Neural cell (in vitro differentiated cells): ENCODE measurements at regions not wholly inside any gene's neighbourhood (a gene's known extent, or its start where the extent isn't known, plus 50 kb on each side); places are given as distances from the start of the nearest gene placed in this dataset.

ENCODE experiments used
- H2AFZ ChIP-seq: fragments of 200-600, 300-800 bp; sonication (generic), shearing (Covaris generic); 2 replicates; pipeline ENCODE4 v1.6.0; 2014; ENCODE audit warnings: low read depth, mild to moderate bottlenecking, antibody characterized with exemption, low read length, moderate library complexity
- H3F3A ChIP-seq: fragments of 200-600 bp; shearing (Covaris generic); 2 replicates; pipeline ENCODE4 v1.6.1; 2016; ENCODE audit warnings: mild to moderate bottlenecking, moderate library complexity, mixed read lengths, antibody characterized with exemption, low read length; ENCODE audit not compliant: insufficient read depth, poor library complexity, severe bottlenecking
- H3K27ac ChIP-seq: fragments of 200-600, 300-800 bp; sonication (generic), shearing (Covaris generic); 2 replicates; pipeline ENCODE4 v1.5.1; 2014; ENCODE audit warnings: mild to moderate bottlenecking, low read length, moderate library complexity
- H3K27me3 ChIP-seq: fragments of 300-800, 200-600 bp; sonication (generic), shearing (Covaris generic); 2 replicates; pipeline ENCODE4 v1.6.0; 2014; ENCODE audit warnings: mild to moderate bottlenecking, low read depth, low read length, moderate library complexity; ENCODE audit not compliant: insufficient read depth
- H3K36me3 ChIP-seq: fragments of 300-800, 200-600 bp; sonication (generic), shearing (Covaris generic); 2 replicates; pipeline ENCODE4 v1.5.1; 2014; ENCODE audit warnings: mild to moderate bottlenecking, antibody characterized with exemption, low read length, moderate library complexity; ENCODE audit not compliant: insufficient read depth
- H3K4me2 ChIP-seq: fragments of 300-800, 200-600 bp; sonication (generic), shearing (Covaris generic); 2 replicates; pipeline ENCODE4 v1.6.0; 2014; ENCODE audit warnings: mild to moderate bottlenecking, low read length
- H3K4me3 ChIP-seq: fragments of 300-800, 200-600 bp; sonication (generic), shearing (Covaris generic); 2 replicates; pipeline ENCODE4 v1.5.1; 2014; ENCODE audit warnings: mild to moderate bottlenecking, low read length, moderate library complexity
- H3K79me2 ChIP-seq: fragments of 200-600 bp; shearing (Covaris generic); replicated peaks from 2 replicates; pipeline ENCODE4 v1.6.0; 2014; ENCODE audit warnings: mild to moderate bottlenecking, low read length, moderate library complexity; ENCODE audit not compliant: insufficient read depth
- H3K9ac ChIP-seq: fragments of 300-800, 200-600 bp; sonication (generic), shearing (Covaris generic); 2 replicates; pipeline ENCODE4 v1.6.1; 2016; ENCODE audit warnings: mild to moderate bottlenecking, low read length, mixed read lengths
- H3K9me2 ChIP-seq: fragments of 200-600 bp; shearing (Covaris generic); 2 replicates; pipeline ENCODE4 v1.6.1; 2016; ENCODE audit warnings: mild to moderate bottlenecking, low read length, mixed read lengths; ENCODE audit not compliant: insufficient read depth
- H3K9me3 ChIP-seq: fragments of 200-600, 300-800 bp; sonication (generic), shearing (Covaris generic); 2 replicates; pipeline ENCODE4 v1.6.1; 2016; ENCODE audit warnings: mild to moderate bottlenecking, mixed run types, low read length, moderate library complexity, mixed read lengths
- H4K20me1 ChIP-seq: fragments of 200-600 bp; shearing (Covaris generic); 2 replicates; pipeline ENCODE4 v1.6.1; 2016; ENCODE audit warnings: mild to moderate bottlenecking, mixed run types; ENCODE audit not compliant: insufficient read depth
- CTCF ChIP-seq: fragments of 450-650 bp; IDR thresholded peaks from 2 replicates; pipeline ENCODE4 v1.5.1; 2014; ENCODE audit warnings: antibody characterized with exemption, mild to moderate bottlenecking, moderate library complexity; ENCODE audit not compliant: poor library complexity, severe bottlenecking
- EP300 ChIP-seq: fragments of 450-650 bp; conservative IDR thresholded peaks from 2 replicates; pipeline ENCODE4 v1.6.1; 2014; ENCODE audit warnings: antibody characterized with exemption, mild to moderate bottlenecking, moderate library complexity; ENCODE audit not compliant: poor library complexity, severe bottlenecking
- EZH2 ChIP-seq: fragments of 200-600, 300-800 bp; shearing (Covaris generic), sonication (generic); IDR thresholded peaks from 2 replicates; pipeline ENCODE4 v1.6.1; 2014; ENCODE audit warnings: antibody characterized with exemption, low read length, borderline replicate concordance, mild to moderate bottlenecking; ENCODE audit not compliant: insufficient read depth, poor library complexity, severe bottlenecking
- MXI1 ChIP-seq: fragments of 450-650 bp; conservative IDR thresholded peaks from 2 replicates; pipeline ENCODE4 v1.6.1; 2014; ENCODE audit warnings: antibody characterized with exemption, mild to moderate bottlenecking; ENCODE audit not compliant: poor library complexity, severe bottlenecking
- POLR2AphosphoS5 ChIP-seq: IDR thresholded peaks from 2 replicates; pipeline ENCODE4 v1.6.1; 2012
- RAD21 ChIP-seq: fragments of 450-650 bp; conservative IDR thresholded peaks from 2 replicates; pipeline ENCODE4 v1.6.1; 2014; ENCODE audit warnings: antibody characterized with exemption, mild to moderate bottlenecking, moderate library complexity
- REST ChIP-seq: IDR thresholded peaks from 2 replicates; pipeline ENCODE4 v1.6.1; 2012; ENCODE audit warnings: borderline replicate concordance
- SMC3 ChIP-seq: fragments of 450-650 bp; conservative IDR thresholded peaks from 2 replicates; pipeline ENCODE4 v1.6.1; 2014; ENCODE audit warnings: antibody characterized with exemption, mild to moderate bottlenecking, moderate library complexity; ENCODE audit not compliant: poor library complexity
- TAF1 ChIP-seq: IDR thresholded peaks from 2 replicates; pipeline ENCODE4 v1.6.1; 2012; ENCODE audit warnings: low read depth

- H3K79me2 ChIP-seq = no peaks in the 10 kb centered on the region
- no peak overlapping the region for H3K27ac ChIP-seq
- no peaks in the 10 kb centered on the region for H3K27me3 ChIP-seq
- H3K9me3 ChIP-seq = no peaks in the 10 kb centered on the region
- H3F3A ChIP-seq = no peaks in the 10 kb centered on the region
- no peaks in the 10 kb centered on the region for H4K20me1 ChIP-seq
- H3K4me3 ChIP-seq = no peak overlapping the region
- TF ChIP-seq RAD21 = no peak
- TF ChIP-seq SMC3 = no peak
- TF ChIP-seq EZH2 = no peak
- TF ChIP-seq REST = no peak
- no peak for TF ChIP-seq EP300
- TF ChIP-seq POLR2AphosphoS5 = no peak
- TF ChIP-seq MXI1 = no peak
- no peak for TF ChIP-seq TAF1
- no peak for TF ChIP-seq CTCF
- no peak overlapping the region for H2AFZ ChIP-seq
- no peak overlapping the region for H3K9ac ChIP-seq
- H3K36me3 ChIP-seq = no peaks in the 10 kb centered on the region
- no peaks in the 10 kb centered on the region for H3K9me2 ChIP-seq
- H3K4me2 ChIP-seq = no peak overlapping the region
Observed at GRCh38 chr6:901696-902460, 208.9 kb upstream of the EXOC2 start.

- no peak overlapping the region for H3K9ac ChIP-seq
- no peaks in the 10 kb centered on the region for H3K9me2 ChIP-seq
- H3K27ac ChIP-seq = no peak overlapping the region
- no peak overlapping the region for H3K4me2 ChIP-seq
- no peaks in the 10 kb centered on the region for H3K36me3 ChIP-seq
- no peaks in the 10 kb centered on the region for H3F3A ChIP-seq
- no peaks in the 10 kb centered on the region for H3K9me3 ChIP-seq
- TF ChIP-seq CTCF (no peak), REST (no peak), TAF1 (no peak), POLR2AphosphoS5 (no peak), SMC3 (no peak), RAD21 (no peak), MXI1 (no peak), EZH2 (no peak), EP300 (no peak)
- H3K79me2 ChIP-seq = no peaks in the 10 kb centered on the region
- H3K4me3 ChIP-seq = no peak overlapping the region
- H2AFZ ChIP-seq = no peak overlapping the region
- no peaks in the 10 kb centered on the region for H3K27me3 ChIP-seq
- no peaks in the 10 kb centered on the region for H4K20me1 ChIP-seq
Observed at GRCh38 chr6:900716-901605, 208.0 kb upstream of the EXOC2 start.
